Panc1 (cell line): ENCODE measurements at regions not wholly inside any gene's neighbourhood (a gene's known extent, or its start where the extent isn't known, plus 50 kb on each side); places are given as distances from the start of the nearest gene placed in this dataset.
A peak's percentile ranks its signal among the peaks of the same experiment; 100 is the strongest.

ENCODE experiments used
- ATAC-seq: fragments of 200-7000 bp; cut with Tn5 transposase; 2 replicates; pipeline ENCODE4 v1.9.1; 2020; ENCODE audit warnings: mild to moderate bottlenecking, moderate library complexity
- BruUV-seq: library from RNA; stranded (reverse); fragments of 400-500 nt; replicated peaks from 2 replicates; lab custom pipeline; 2021; lab: Mats Ljungman, UMichigan
- CTCF ChIA-PET: fragments of 300-600 bp; sonication (Branson Sonifier 250); formaldehyde crosslinking; loops from one replicate; lab custom pipeline; 2022; ENCODE audit warnings: antibody characterized with exemption; lab: Charles Lee
- POLR2A ChIA-PET: fragments of 300-600 bp; sonication (Branson Sonifier 250); formaldehyde crosslinking; loops from one replicate; lab custom pipeline; 2022; ENCODE audit warnings: antibody characterized with exemption; lab: Charles Lee
- DNase-seq: peaks from one replicate; pipeline ENCODE4 v3.0.0-alpha.2; 2010; ENCODE audit warnings: low read depth, low spot score
- H3K27ac ChIP-seq: 2 replicates; pipeline ENCODE4 v1.5.1; 2011; ENCODE audit warnings: mild to moderate bottlenecking, low read length, inconsistent platforms
- H3K27me3 ChIP-seq: fragments of 200-500 bp; sonication (Bioruptor generic); 2 replicates; pipeline ENCODE4 v1.6.0; 2014; ENCODE audit warnings: low read length, inconsistent platforms; ENCODE audit not compliant: control insufficient read depth, insufficient read depth
- H3K36me3 ChIP-seq: fragments of 200-500 bp; sonication (Bioruptor generic); 2 replicates; pipeline ENCODE4 v1.5.1; 2014; ENCODE audit warnings: inconsistent platforms, mild to moderate bottlenecking, low read length, moderate library complexity; ENCODE audit not compliant: control insufficient read depth, insufficient read depth
- H3K4me1 ChIP-seq: 2 replicates; pipeline ENCODE4 v1.5.1; 2011; ENCODE audit warnings: inconsistent platforms, mild to moderate bottlenecking, low read length, moderate library complexity; ENCODE audit not compliant: control insufficient read depth, insufficient read depth
- H3K4me3 ChIP-seq, 2 experiments: 2 replicates each; pipeline ENCODE4 v1.5.1; 2011 to 2012; ENCODE audit warnings: low read depth in 2 of 2, low read length in 2 of 2, mild to moderate bottlenecking in 2 of 2, inconsistent platforms in 1 of 2, moderate library complexity in 1 of 2
- H3K9me3 ChIP-seq: fragments of 200-500 bp; sonication (Bioruptor generic); 2 replicates; pipeline ENCODE4 v1.5.1; 2014; ENCODE audit warnings: low read depth, mild to moderate bottlenecking, inconsistent platforms, low read length, moderate library complexity; ENCODE audit not compliant: control insufficient read depth, insufficient read depth
- CTCF ChIP-seq: fragments of 450-650 bp; IDR thresholded peaks from 2 replicates; pipeline ENCODE4 v1.5.1; 2017; ENCODE audit warnings: mild to moderate bottlenecking
- POLR2AphosphoS5 ChIP-seq: IDR thresholded peaks from 2 replicates; pipeline ENCODE4 v1.6.1; 2012; ENCODE audit warnings: mild to moderate bottlenecking, low read depth, low read length, moderate library complexity
- REST ChIP-seq, 2 experiments: IDR thresholded peaks; 2 replicates each; pipeline ENCODE4 v1.6.1; 2011 to 2012; ENCODE audit warnings: low read depth in 2 of 2, control low read depth in 1 of 2, low read length in 1 of 2, mild to moderate bottlenecking in 1 of 2, moderate library complexity in 1 of 2; ENCODE audit not compliant: insufficient read depth in 1 of 2
- SIN3A ChIP-seq: IDR thresholded peaks from 2 replicates; pipeline ENCODE4 v1.6.1; 2012; ENCODE audit warnings: low read depth, mild to moderate bottlenecking, low read length, moderate library complexity, borderline replicate concordance; ENCODE audit not compliant: insufficient read depth
- TCF7L2 ChIP-seq: IDR thresholded peaks from 2 replicates; pipeline ENCODE4 v1.6.1; 2011; ENCODE audit warnings: mild to moderate bottlenecking, low read depth, low read length, inconsistent platforms
- in situ Hi-C: cut with HindIII; loops from 2 replicates; pipeline ENCODE4 v1.10.0; 2016; ENCODE audit warnings: low sequenced_read_pairs, low pct_unique_long_range_greater_than_20kb
- intact Hi-C: fragments of 100-400 bp; cut with micrococcal nuclease; formaldehyde crosslinking; loops from one replicate; pipeline ENCODE4 v1.10.0; 2022; ENCODE audit not compliant: unreplicated experiment

GRCh38 chr6:16918586-16918985, 157.3 kb upstream of the ATXN1 start:
- ChIA-PET POLR2A (no interaction called here), CTCF (no interaction called here)
- Histone ChIP-seq H3K9me3 (peaks cover 4% of the 10 kb centered on the region; the same call in 1 of the 2 replicates), H3K27ac (no peak overlapping the region), H3K4me3 (no peak overlapping the region), H3K4me1 (no peaks in the 10 kb centered on the region), H3K36me3 (no peaks in the 10 kb centered on the region), H3K27me3 (no peaks in the 10 kb centered on the region)
- no TSS peak for BruUV-seq
- in situ Hi-C loops (no loop called here), intact Hi-C loops (no loop called here)
- TF ChIP-seq POLR2AphosphoS5 (no peak), CTCF (no peak), SIN3A (no peak), TCF7L2 (no peak), REST (IDR thresholded peaks at IDR 0.05; ENCODE audit: insufficient read depth in 1 of 2, low read depth in 2 of 2, low read length in 1 of 2) (no peak)
- ATAC-seq: peak; percentile 58; the same call in 1 of the 2 replicates
- DNase-seq: peak; percentile 33

- ChIA-PET POLR2A (no interaction called here), CTCF (no interaction called here)
- H3K4me1 ChIP-seq: no peaks in the 10 kb centered on the region
- no peaks in the 10 kb centered on the region for H3K36me3 ChIP-seq
- no peak overlapping the region for H3K27ac ChIP-seq
- H3K27me3 ChIP-seq: no peaks in the 10 kb centered on the region
- in situ Hi-C loops: no loop called here
- no TSS peak for BruUV-seq
- no peak for ATAC-seq
- H3K9me3 ChIP-seq: peaks cover 13% of the 10 kb centered on the region; the same call in 1 of the 2 replicates
- no peak for DNase-seq
- intact Hi-C loops: no loop called here
- no peak overlapping the region for H3K4me3 ChIP-seq
- TF ChIP-seq REST (IDR thresholded peaks at IDR 0.05; ENCODE audit: insufficient read depth in 1 of 2, low read depth in 2 of 2, low read length in 1 of 2): no peak
- TF ChIP-seq TCF7L2: no peak
- TF ChIP-seq SIN3A: no peak
- no peak for TF ChIP-seq POLR2AphosphoS5
- no peak for TF ChIP-seq CTCF
Measured at GRCh38 chr6:16914184-16914583, 152.9 kb upstream of the ATXN1 start.
